Fibroblast of lung (primary cell): ENCODE measurements at regions not wholly inside any gene's neighbourhood (a gene's known extent, or its start where the extent isn't known, plus 50 kb on each side); places are given as distances from the start of the nearest gene placed in this dataset.

ENCODE experiments used
- EZH2 ChIP-seq: IDR thresholded peaks from 2 replicates; pipeline ENCODE4 v1.5.1; 2012; ENCODE audit warnings: low read length, control low read depth, mild to moderate bottlenecking; ENCODE audit errors: missing control alignments
- TF ChIP-seq, protein P1 (sequence below), 2 donors: IDR thresholded peaks in 1 of 2; conservative IDR thresholded peaks in 1 of 2; 1 replicate in 1 of 2; 2 replicates in 1 of 2; pipeline ENCODE4 v1.5.1; 2011 to 2012; ENCODE audit warnings: low read length in 2 of 2, control low read depth in 1 of 2, inconsistent platforms in 1 of 2, low read depth in 1 of 2, mild to moderate bottlenecking in 1 of 2

DNA sequence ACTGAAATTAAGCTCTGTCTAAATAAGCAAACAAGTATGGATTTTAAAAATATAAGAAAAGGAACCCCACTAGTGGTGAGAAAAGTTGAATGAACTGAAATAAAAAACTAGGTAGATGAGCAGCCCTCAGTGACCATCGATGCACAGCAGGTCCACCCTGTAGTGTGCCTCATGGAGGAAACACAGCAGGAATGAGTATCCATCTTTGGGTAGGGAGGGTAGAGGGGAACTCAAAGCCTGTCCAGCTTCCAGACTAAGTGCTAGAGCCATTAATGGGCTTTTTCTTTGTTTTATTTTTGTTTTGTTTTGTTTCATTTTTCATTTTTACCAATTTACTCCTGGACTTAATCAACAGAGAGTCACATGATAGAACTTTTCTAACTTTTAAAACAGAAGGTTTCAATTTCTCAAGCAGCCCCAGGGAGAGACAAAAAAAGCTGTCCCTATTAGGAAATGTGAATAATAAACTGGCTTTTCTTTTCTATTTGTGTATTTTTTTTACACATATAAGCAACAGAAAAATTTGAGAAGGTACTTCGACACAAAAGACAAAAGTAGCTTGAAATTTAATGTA lies 700.6 kb downstream of the HACE1 start:
- TF ChIP-seq, protein P1, sequence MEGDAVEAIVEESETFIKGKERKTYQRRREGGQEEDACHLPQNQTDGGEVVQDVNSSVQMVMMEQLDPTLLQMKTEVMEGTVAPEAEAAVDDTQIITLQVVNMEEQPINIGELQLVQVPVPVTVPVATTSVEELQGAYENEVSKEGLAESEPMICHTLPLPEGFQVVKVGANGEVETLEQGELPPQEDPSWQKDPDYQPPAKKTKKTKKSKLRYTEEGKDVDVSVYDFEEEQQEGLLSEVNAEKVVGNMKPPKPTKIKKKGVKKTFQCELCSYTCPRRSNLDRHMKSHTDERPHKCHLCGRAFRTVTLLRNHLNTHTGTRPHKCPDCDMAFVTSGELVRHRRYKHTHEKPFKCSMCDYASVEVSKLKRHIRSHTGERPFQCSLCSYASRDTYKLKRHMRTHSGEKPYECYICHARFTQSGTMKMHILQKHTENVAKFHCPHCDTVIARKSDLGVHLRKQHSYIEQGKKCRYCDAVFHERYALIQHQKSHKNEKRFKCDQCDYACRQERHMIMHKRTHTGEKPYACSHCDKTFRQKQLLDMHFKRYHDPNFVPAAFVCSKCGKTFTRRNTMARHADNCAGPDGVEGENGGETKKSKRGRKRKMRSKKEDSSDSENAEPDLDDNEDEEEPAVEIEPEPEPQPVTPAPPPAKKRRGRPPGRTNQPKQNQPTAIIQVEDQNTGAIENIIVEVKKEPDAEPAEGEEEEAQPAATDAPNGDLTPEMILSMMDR (conservative IDR thresholded peaks at IDR 0.05 in 1 of 2, IDR thresholded peaks at IDR 0.05 in 1 of 2; ENCODE audit: low read depth in 1 of 2, low read length in 2 of 2), result no peak
- TF ChIP-seq EZH2, result no peak
